Parathyroid adenoma (tissue), 2 donors: ENCODE measurements at regions not wholly inside any gene's neighbourhood (a gene's known extent, or its start where the extent isn't known, plus 50 kb on each side); places are given as distances from the start of the nearest gene placed in this dataset.

Experiments used
- H2AFZ ChIP-seq: fragments of 300-600 bp; sonication (generic); one replicate; pipeline ENCODE4 v1.7.0; 2017; ENCODE audit warnings: antibody characterized with exemption, mild to moderate bottlenecking
- H3K27ac ChIP-seq: fragments of 300-600 bp; sonication (generic); one replicate; pipeline ENCODE4 v1.7.0; 2017
- H3K27me3 ChIP-seq: fragments of 300-600 bp; sonication (generic); one replicate; pipeline ENCODE4 v1.7.0; 2017; ENCODE audit warnings: low read length; ENCODE audit not compliant: control insufficient read depth, insufficient read depth
- H3K36me3 ChIP-seq: fragments of 300-600 bp; sonication (generic); one replicate; pipeline ENCODE4 v1.7.0; 2017; ENCODE audit warnings: low read length; ENCODE audit not compliant: control insufficient read depth, insufficient read depth
- H3K4me1 ChIP-seq: fragments of 300-600 bp; sonication (generic); one replicate; pipeline ENCODE4 v1.7.0; 2017; ENCODE audit warnings: control low read depth
- H3K4me2 ChIP-seq: fragments of 300-600 bp; sonication (generic); one replicate; pipeline ENCODE4 v1.7.0; 2017; ENCODE audit warnings: low read length
- H3K4me3 ChIP-seq: fragments of 300-600 bp; sonication (generic); one replicate; pipeline ENCODE4 v1.7.0; 2017; ENCODE audit warnings: low read depth, low read length
- H3K79me2 ChIP-seq: fragments of 300-600 bp; sonication (generic); one replicate; pipeline ENCODE4 v1.7.0; 2017; ENCODE audit warnings: control low read depth
- H3K9ac ChIP-seq: fragments of 300-600 bp; sonication (generic); one replicate; pipeline ENCODE4 v1.7.0; 2017; ENCODE audit warnings: mild to moderate bottlenecking
- H3K9me3 ChIP-seq: fragments of 300-600 bp; sonication (generic); one replicate; pipeline ENCODE4 v1.7.0; 2017; ENCODE audit warnings: low read length; ENCODE audit not compliant: control insufficient read depth
- TF ChIP-seq, protein P1 (sequence below): fragments of 300-600 bp; sonication (generic); IDR thresholded peaks from one replicate; pipeline ENCODE4 v1.7.0; 2017; ENCODE audit warnings: antibody characterized with exemption, mild to moderate bottlenecking
- donor health status: primary hyperparathyroidism.

DNA sequence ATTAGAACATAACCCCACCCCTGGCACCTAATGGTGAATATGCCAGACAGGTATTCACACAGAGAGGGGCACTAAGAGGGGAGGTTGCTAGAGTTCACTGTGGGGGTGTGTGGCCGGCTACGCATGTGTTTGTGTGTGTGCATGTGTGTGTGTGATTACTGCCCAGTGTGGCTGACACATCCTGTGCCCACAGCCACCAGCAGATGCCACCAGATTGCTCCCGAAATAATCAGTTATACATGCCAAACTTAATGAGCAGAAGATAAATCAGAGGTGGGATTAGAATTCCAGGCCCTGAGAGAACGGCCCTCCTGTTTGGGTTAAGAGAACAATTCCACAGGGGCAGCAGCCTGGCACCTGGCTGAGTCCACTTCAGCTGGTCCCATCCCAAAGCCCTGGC is 91.8 kb upstream of the TBCA start:
- no peaks in the 10 kb centered on the region for H3K27me3 ChIP-seq
- TF ChIP-seq, protein P1, sequence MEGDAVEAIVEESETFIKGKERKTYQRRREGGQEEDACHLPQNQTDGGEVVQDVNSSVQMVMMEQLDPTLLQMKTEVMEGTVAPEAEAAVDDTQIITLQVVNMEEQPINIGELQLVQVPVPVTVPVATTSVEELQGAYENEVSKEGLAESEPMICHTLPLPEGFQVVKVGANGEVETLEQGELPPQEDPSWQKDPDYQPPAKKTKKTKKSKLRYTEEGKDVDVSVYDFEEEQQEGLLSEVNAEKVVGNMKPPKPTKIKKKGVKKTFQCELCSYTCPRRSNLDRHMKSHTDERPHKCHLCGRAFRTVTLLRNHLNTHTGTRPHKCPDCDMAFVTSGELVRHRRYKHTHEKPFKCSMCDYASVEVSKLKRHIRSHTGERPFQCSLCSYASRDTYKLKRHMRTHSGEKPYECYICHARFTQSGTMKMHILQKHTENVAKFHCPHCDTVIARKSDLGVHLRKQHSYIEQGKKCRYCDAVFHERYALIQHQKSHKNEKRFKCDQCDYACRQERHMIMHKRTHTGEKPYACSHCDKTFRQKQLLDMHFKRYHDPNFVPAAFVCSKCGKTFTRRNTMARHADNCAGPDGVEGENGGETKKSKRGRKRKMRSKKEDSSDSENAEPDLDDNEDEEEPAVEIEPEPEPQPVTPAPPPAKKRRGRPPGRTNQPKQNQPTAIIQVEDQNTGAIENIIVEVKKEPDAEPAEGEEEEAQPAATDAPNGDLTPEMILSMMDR: no peak
- H3K79me2 ChIP-seq: no peaks in the 10 kb centered on the region
- no peak overlapping the region for H3K4me3 ChIP-seq
- H3K4me2 ChIP-seq: no peak overlapping the region
- no peak overlapping the region for H2AFZ ChIP-seq
- no peaks in the 10 kb centered on the region for H3K9me3 ChIP-seq
- no peaks in the 10 kb centered on the region for H3K36me3 ChIP-seq
- H3K9ac ChIP-seq: no peak overlapping the region
- H3K27ac ChIP-seq: no peak overlapping the region
- H3K4me1 ChIP-seq: no peaks in the 10 kb centered on the region

DNA sequence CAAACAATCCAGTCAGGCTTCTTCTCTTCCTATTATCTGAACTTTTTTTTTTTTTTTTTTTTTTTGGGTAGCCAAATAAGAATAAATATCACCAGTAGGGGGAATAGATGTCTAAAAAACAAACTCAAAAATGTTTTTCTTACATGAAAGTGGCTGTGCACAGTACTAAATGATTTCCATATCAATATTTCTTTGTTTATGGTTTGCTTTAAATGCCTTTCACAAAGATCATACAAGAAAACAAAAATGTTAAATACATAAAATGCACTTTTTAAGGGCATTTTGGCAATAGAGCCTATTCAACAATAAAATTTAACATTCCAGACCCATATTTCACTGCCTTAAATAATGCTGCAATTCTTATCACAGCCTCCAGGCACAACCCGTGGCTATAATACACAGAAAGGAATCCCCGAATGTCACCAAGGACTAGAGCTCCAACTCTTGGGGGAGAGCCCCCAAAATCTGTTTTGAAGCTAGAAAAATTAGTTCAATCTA is 91.1 kb upstream of the TBCA start:
- H2AFZ ChIP-seq: no peak overlapping the region
- TF ChIP-seq, protein P1: peak; percentile 28
- H3K4me1 ChIP-seq: no peaks in the 10 kb centered on the region
- H3K27ac ChIP-seq: no peak overlapping the region
- no peak overlapping the region for H3K4me2 ChIP-seq
- no peaks in the 10 kb centered on the region for H3K9me3 ChIP-seq
- H3K79me2 ChIP-seq: no peaks in the 10 kb centered on the region
- H3K4me3 ChIP-seq: no peak overlapping the region
- no peak overlapping the region for H3K9ac ChIP-seq
- no peaks in the 10 kb centered on the region for H3K36me3 ChIP-seq
- no peaks in the 10 kb centered on the region for H3K27me3 ChIP-seq

- Histone ChIP-seq H3K9ac (no peak overlapping the region), H2AFZ (no peak overlapping the region), H3K4me3 (no peak overlapping the region), H3K79me2 (no peaks in the 10 kb centered on the region), H3K27ac (no peak overlapping the region), H3K27me3 (no peaks in the 10 kb centered on the region), H3K36me3 (no peaks in the 10 kb centered on the region), H3K9me3 (no peaks in the 10 kb centered on the region), H3K4me1 (no peaks in the 10 kb centered on the region), H3K4me2 (no peak overlapping the region)
- TF ChIP-seq, protein P1: no peak
These were observed 90.1 kb upstream of the TBCA start for GRCh38 chr5:77866198-77866597.

DNA sequence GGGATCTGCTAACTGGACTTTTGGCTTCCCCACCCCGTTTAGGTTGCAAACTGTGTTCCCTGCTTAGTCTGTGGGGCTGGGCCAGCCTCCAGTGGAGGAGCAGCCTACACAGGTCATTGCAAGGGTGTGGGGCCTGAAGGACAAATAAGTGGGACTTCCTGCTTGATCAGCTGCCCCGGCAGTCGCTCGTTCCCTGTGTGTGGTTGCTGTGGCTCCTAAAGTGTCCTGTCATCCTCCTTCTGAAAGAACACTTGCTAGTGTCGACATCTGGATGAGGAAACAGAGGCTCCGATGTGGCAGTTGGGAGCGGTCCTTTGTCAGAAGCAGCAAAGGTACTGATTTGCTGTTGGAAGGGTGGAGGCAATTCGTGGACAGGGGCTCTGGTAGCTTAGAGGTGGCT is 88.9 kb upstream of the TBCA start:
- TF ChIP-seq, protein P1: no peak

GRCh38 chr5:77863181-77863580 is 87.0 kb upstream of the TBCA start:
- Histone ChIP-seq H3K4me1 (no peaks in the 10 kb centered on the region), H3K27ac (no peak overlapping the region), H3K36me3 (no peaks in the 10 kb centered on the region), H3K27me3 (no peaks in the 10 kb centered on the region), H3K9ac (no peak overlapping the region), H3K79me2 (no peaks in the 10 kb centered on the region), H3K4me2 (no peak overlapping the region), H3K9me3 (no peaks in the 10 kb centered on the region), H3K4me3 (no peak overlapping the region), H2AFZ (no peak overlapping the region)
- TF ChIP-seq, protein P1: no peak

More for the DNA sequence above, 88.9 kb upstream of the TBCA start:
- Histone ChIP-seq H2AFZ (no peak overlapping the region), H3K4me3 (no peak overlapping the region), H3K27me3 (no peaks in the 10 kb centered on the region), H3K9me3 (no peaks in the 10 kb centered on the region), H3K79me2 (no peaks in the 10 kb centered on the region), H3K36me3 (no peaks in the 10 kb centered on the region), H3K4me1 (no peaks in the 10 kb centered on the region), H3K4me2 (no peak overlapping the region), H3K27ac (no peak overlapping the region), H3K9ac (no peak overlapping the region)
